GM19463 (cell line): ENCODE measurements at regions not wholly inside any gene's neighbourhood (a gene's known extent, or its start where the extent isn't known, plus 50 kb on each side); places are given as distances from the start of the nearest gene placed in this dataset.
A peak's percentile ranks its signal among the peaks of the same experiment; 100 is the strongest.

Experiments used
- ATAC-seq: cut with Tn5 transposase; IDR thresholded peaks from one replicate; pipeline ENCODE4 v1.9.1; 2021; ENCODE audit warnings: mild to moderate bottlenecking, moderate library complexity; ENCODE audit not compliant: unreplicated experiment

DNA sequence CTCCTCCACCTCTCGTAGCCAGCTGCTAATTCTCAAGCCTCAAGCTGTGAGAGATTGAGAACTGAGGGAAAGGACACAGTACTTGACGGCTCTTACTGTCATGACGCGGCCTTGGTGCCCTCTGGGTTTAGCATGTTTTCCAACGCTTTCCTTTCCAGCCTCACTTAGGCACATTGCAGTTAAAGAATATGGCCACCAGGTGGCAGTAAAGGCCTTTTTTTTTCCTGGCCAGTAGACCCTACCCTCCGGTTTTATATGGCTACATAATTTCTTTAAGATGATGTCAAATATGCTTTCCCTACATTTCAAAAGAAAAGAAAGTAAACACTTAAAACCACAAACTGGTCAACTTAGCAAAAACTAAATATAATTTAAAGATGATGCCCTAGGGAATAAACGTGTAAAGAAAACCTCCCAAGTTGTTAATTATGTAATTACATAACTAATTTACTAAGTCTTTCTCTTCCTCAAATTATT lies 56.8 kb upstream of the PRDX6 start:
- no peak for ATAC-seq

DNA sequence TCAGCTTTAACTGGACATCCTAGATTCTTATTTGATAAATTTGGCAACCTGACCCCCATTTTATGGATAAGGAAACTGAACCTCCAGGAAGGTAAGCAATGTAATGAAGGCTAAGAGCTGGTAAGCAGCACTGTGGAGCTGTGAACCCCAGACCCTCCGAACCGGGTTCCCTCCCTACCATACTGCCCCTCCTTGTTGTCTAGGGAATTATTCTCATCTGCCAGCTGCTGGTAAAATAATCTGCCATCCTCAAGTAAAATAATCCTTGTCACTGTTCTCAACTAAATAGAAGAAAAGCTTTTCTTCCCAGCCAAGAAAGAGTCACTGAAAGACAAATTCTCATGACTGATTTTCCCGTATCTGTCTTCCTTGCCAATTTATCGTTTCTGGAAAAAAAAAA lies 55.8 kb upstream of the PRDX6 start:
- ATAC-seq = no peak

DNA sequence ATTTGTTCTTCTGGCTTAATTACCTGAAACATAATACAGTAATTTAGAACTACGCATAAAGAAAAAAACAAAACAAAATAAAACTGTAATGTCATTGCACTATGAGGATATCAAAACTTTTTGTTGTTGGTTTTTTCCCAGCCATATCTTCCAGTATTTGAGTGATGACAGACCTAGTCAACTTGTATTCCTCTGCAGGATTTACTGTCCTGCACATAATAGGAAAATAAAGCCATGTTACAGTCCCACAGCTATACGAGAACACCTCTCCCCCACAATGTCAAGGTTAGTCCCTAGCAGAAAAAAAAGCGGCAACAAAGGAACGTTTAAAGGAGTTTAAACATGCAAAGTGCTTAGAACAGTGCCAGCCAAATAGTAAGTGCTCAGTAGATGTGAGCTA lies 55.3 kb upstream of the PRDX6 start:
- ATAC-seq = no peak

- peak; percentile 32 for ATAC-seq
These were observed 54.6 kb upstream of the PRDX6 start for GRCh38 chr1:173422456-173422976.

GRCh38 chr1:173423291-173423690 lies 53.8 kb upstream of the PRDX6 start:
- ATAC-seq = no peak

- ATAC-seq = no peak
These were observed 53.0 kb upstream of the PRDX6 start for GRCh38 chr1:173424143-173424542.

GRCh38 chr1:173424782-173425407 lies 52.2 kb upstream of the PRDX6 start:
- no peak for ATAC-seq

DNA sequence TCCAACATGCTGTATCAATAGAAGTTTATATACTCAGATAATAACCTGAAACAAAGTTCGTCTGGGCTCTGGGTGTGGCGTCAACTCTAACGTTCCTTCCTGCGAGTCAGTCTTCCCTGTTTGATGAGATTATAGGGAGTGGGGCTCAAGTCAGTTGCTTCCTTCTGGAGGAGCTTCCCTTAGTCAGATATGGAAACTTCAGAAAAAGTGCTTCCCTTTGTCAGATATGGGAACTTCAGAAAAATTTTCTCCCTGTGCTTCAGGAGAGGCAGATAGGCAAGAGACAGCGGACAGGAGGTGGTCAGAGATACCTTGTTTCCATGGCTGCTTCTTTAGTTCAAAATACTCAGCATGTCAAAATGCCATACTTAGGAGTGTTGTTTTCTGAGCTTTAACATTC lies 51.1 kb upstream of the PRDX6 start:
- no peak for ATAC-seq

DNA sequence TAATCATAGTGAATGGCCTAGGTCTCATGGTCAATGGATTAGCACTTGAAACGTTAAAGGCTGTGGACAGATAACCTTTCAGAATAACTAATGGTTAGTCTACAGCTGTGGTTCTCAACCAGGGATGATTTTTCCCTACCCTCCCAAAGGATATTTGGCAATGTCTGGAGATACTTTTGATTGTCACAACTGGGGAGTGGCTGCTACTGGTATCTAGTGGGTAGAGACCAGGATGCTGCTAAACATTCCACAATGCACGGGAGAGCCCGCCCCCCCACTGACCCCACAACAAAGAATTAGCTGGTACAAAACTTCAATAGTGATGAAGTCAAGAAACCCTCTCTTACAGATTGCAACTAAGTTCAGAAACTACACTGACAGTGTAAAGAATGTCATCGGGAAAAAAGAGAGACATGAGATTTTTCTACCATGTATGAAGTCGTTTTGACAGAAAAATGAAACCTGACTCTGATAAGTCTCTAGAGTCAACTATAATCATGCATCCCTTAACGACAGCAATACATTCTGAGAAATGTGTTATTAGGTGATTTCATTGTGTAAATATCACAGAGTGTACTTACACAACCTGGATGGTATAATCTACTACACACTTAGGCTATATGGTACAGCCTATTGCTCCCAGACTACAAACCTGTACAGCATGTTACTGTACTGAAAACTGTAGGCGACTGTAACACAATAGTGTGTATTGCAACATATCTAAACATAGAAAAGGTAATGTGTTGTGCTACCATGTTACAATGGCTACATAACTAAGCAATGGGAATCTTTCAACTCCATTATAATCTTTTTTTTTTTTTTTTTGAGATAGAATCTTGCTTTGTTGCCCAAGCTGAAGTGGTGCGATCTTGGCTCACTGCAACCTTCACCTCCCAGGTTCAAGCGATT lies 49.7 kb upstream of the PRDX6 start:
- ATAC-seq = no peak
